NCI-H2227 (cell line): ENCODE measurements at regions not wholly inside any gene's neighbourhood (a gene's known extent, or its start where the extent isn't known, plus 50 kb on each side); places are given as distances from the start of the nearest gene placed in this dataset.

Experiments
- DNase-seq: peaks from one replicate; lab custom pipeline; 2025; ENCODE audit not compliant: unreplicated experiment; lab: John Stamatoyannopoulos, UW

GRCh38 chr2:117500721-117501120 lies 313.8 kb upstream of the DDX18 start:
- no peak for DNase-seq

DNA sequence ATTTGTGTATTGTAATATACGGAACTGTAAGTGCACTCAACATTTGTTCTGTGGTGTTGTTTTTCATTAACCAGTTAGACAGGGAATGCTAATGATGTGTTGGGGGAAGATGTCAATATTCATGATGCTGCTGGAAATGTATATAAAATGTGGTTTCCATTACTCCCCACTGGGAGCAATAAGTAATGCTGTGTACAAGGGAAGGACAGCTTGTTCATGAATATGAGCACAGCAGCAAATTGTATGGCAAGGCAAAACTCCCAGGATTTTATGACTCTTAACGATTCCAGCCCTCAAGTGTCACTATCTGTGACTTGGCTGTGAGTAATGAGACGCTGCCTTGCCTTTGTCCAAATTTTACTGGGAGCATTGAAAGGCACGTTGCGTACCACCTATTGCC lies 312.4 kb upstream of the DDX18 start:
- DNase-seq: no peak

DNA sequence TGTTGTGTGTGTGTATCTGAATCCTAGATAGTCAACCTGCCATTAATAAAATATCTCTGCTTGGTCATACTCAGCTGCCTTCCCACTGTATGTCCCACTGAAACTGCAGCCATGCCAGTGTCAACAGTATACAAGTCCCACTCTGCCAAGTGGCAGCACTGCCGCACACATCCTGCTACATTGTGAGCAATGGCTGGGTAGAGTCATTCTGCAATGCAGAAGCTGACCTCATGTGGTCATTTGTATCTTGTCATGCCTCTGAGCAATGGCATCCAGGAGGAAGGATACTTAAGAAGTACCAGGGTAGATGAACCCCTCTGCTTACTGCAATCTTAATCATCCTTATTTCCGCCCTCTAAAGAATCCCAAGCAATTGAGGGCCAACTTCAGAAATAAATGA lies 302.2 kb upstream of the DDX18 start:
- no peak for DNase-seq

GRCh38 chr2:117514371-117514770 lies 300.1 kb upstream of the DDX18 start:
- no peak for DNase-seq

DNA sequence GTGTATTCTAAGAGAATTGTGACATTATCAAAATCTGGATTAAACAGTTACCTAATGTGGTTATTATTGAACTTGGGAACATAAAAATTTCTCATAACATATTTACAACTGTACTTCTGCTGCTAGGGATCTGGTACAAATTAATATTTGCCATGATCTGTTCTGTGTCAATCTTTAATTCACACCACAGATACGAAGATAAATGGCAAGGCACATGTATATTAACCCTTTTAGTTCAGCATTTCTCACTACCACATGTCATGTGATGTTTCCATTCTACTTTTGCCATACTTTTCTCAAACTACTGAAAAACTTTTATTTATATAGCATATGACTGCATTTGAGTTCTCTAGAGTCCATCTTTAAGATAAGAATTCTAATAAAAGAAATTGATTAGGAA lies 295.3 kb upstream of the DDX18 start:
- no peak for DNase-seq

- DNase-seq: no peak
Observed at GRCh38 chr2:117519721-117520120, 294.8 kb upstream of the DDX18 start.

- peak; percentile 89 for DNase-seq
Observed at GRCh38 chr2:117523267-117523666, 291.2 kb upstream of the DDX18 start.

DNA sequence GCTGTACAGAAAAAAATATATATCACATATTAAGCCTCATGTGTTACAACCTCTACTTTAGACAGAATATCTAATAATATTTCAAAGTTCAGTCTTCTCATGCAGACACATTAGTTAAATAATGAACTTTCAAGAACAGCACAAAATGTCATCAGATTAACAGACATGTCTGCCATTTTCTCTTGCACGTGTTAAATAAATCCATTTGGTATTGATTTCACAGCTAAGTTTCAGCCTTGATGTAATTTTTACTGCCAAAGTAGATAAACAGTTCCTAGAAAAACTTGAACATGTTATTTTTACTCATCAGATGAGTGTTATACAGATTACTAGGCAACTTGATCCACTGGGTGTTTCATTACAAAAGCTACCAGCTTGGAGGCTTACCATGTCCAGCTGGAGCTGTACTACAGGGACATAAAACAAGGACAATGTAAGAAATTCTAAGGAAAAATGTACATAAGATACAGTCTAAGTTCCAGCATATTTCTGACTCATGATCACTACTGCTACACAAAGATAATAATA lies 290.7 kb upstream of the DDX18 start:
- no peak for DNase-seq

DNA sequence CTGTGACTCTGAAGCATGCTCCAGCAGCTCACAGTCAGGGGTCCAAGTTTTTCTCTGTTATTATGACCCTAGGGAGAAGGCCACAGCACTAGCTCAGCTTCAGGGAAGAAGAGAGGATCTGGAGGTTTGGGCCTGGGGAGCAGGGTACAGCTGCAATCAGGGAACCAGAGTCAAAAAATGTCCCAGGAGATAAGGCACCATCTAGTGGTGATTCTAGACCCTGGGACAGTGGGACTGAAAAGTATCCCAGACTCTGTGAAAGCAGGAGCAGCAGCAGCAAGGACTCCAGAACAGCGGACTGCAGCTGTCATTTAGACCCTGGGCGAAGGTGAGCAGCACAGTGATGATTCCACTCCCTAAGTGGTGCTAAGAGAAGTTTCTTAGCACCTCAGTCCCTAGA lies 278.4 kb upstream of the DDX18 start:
- no peak for DNase-seq

DNA sequence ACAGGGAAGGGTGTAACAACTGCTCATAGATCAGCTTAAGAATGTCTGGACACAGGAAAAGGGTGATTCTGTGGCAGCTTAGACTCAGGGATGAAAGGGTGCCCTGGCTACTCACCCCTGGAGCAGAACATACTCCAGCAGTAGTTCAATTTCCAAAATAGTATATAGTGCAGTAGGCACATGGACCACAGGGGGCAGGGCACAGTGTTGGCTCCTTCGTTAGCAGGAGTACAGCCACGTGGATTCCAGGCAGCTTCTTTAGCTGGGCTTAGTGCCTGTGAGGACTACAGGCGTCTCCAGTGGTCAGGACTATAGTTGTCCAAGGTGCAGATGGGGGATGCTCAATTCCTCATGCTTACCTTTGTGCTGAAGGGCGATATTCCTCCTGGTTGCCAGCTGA lies 277.5 kb upstream of the DDX18 start:
- DNase-seq: no peak

DNA sequence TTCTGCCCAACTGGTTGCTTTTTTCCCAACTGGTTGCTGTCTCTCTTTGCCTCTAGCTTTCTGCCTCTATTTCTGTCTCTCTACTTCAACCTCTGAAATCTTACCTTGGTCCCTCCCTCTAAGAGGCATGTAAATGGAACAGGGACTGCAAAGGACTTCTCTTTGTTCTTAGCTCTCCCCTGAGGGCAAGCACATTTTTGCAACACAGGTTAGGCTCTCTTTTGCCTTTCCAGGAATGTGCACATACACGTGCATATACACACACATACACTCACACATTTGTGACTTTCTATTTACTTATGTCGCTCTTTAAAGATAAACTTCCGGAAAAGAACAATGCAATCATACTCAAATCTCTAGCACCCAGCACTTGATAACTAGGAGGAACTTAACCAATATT lies 262.6 kb upstream of the DDX18 start:
- no peak for DNase-seq

GRCh38 chr2:117553448-117553847 lies 261.0 kb upstream of the DDX18 start:
- no peak for DNase-seq

- no peak for DNase-seq
Observed at GRCh38 chr2:117555965-117556364, 258.5 kb upstream of the DDX18 start.

- DNase-seq: no peak
Observed at GRCh38 chr2:117557626-117558025, 256.9 kb upstream of the DDX18 start.

DNA sequence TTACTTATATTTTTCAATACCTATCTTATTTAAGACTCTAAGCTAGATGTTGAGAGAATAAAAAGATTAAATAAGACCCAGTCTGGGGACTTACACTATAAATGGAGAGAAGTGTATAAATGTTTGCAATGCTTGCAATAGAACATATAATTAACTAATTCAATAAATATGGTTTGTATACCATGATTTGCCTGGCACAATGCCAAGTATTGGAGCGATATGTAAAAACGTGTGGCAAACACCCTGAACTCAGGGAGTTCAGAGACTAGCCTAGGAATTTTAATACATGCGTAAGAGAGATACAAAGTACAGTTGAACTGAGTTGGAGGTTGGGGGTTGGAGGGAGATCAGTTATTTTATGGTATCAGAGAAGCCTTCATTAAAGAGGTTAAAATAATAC lies 251.8 kb upstream of the DDX18 start:
- DNase-seq: no peak

DNA sequence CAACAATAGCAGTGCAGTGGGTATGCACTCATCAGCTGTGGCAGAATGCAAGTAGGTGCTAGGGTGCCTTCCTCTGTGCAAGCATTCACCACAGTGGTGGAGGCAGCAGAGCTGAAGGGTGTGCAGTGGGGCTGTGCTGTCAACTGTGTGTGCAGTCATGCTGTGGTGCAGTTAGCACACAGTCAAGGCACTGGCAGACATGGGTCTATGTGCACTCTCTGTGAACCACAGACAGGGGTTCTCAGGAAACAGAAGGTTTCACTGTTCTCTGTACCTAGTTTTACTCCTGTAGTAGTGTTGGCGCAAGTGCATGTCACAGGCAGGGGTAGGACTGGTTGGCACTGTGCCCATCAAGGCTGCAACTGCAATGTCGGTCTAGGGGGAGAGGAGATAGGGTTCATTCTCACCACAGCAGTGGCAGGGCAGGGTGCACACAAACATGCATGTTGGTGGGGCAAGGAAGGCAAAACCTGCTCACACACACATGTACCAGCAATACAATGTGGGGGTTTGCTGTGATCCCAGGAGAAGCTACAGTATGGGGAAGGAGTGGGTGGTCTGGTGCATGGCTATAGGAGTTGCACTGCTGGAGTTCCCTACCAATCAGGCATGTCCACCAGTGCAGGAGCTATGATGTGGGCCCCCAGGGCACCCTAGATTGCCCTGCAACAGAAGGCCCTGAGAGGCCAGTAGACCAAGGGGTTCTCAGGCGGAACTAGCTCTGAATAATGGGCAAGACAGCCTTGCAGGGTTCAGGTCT lies 242.7 kb upstream of the DDX18 start:
- DNase-seq: no peak

GRCh38 chr2:117587310-117587709 lies 227.2 kb upstream of the DDX18 start:
- no peak for DNase-seq

DNA sequence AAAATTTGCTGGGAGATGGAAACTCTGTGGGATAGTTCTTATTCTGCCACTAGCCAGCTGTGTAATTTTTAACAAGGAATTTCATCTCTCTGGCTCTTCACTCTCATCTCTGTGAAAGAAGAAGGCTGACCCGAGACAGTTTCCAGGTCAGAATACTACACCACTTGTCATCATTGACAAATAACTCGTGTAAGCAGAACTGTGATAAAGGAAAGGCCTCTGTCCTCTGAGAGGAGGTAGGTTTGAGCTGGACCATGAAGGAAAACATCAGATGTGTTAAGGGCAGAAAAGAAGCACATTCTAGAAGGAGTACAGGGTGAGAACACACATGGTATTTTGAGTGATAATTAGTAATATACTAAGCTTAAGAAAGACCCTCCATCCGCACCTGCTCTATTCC lies 211.4 kb upstream of the DDX18 start:
- peak; percentile 42 for DNase-seq

GRCh38 chr2:117603567-117603966 lies 210.9 kb upstream of the DDX18 start:
- DNase-seq: peak; percentile 30

DNA sequence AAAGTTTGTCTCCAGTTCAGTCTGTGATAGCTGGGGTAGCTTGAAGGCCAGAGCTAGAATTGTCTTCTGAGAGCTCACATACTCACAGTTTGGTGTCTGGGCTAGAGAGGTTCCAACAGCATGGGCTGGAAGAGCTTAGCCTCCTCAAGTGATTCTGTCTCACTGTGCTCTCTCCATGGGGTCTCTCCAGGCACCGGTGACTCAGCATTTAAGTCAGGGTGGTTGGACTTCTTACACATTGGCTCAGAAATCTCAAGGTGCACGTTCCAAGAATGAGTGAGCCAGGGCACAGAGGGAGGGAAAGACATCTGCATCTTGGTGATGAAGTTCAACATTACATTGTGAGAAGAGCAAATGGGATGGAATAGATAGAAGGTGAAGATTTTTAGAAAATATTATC lies 207.3 kb upstream of the DDX18 start:
- DNase-seq: no peak

GRCh38 chr2:117613101-117613500 lies 201.4 kb upstream of the DDX18 start:
- no peak for DNase-seq

DNA sequence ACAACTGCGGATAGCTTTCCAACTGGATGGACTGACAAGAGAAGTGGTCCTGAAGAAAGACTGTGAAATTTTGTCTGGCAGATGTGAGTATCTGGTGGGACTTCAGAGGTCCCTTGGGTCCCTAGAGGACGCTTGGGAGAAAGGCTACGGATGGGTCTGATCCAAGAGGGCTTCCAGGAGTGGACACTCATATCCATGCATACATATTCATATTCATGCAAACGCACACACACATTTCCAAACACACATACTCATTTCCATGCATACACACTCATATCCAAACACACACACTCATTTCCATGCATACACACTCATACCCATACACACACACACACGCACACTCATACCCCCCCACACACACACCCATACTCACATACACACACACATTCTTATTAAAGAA lies 200.2 kb upstream of the DDX18 start:
- no peak for DNase-seq
